HS-27A (cell line): ENCODE measurements at regions not wholly inside any gene's neighbourhood (a gene's known extent, or its start where the extent isn't known, plus 50 kb on each side); places are given as distances from the start of the nearest gene placed in this dataset.
A peak's percentile ranks its signal among the peaks of the same experiment; 100 is the strongest.
"Not testable (repeated sequence)": the region's sequence is repeated elsewhere in the genome, so short reads cannot be mapped to it uniquely, and the experiment has no call there.

Source experiments
- DNase-seq: peaks from one replicate; pipeline ENCODE4 v3.0.0-alpha.2; 2012; ENCODE audit warnings: low read depth, missing footprints

DNA sequence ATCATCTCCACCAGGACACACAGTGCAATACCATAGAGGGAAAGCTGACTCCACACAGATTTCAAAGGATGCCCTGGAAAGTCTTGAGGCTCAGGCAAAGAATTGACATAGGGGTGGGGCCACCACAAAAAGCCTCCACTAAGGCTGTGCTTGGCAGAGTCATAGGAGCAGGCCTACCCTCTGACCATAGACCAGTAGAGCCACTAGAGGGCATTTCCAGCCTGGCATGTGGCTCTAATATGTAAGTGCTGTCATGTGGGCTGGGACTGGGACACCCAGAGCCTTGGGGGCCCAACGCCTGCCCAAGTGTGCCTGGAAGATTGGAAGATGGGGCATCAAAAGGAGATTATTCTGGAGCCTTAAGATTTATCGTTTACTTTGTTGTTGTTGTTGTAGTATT lies 726.0 kb downstream of the DNAH5 start:
- peak; percentile 61 for DNase-seq

DNA sequence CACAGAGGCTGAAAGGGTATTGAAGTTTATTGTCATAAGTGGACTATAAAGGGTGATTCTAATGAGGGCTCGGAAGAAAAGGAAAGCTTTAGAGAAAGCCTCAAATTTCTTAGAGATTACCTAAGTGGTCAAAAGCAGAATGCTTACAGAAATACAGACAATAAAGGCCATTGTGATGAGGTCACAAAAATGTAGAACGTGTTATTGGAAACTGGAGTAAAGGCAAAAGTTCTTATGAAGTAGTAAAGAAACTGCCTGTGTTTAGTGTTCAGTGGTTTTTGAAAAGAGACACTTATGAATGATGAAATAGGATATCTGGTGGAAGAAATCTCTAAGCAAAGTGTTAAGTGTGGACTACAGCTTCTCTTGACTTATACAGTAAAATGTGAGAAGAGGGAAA lies 726.9 kb downstream of the DNAH5 start:
- DNase-seq = no peak

DNA sequence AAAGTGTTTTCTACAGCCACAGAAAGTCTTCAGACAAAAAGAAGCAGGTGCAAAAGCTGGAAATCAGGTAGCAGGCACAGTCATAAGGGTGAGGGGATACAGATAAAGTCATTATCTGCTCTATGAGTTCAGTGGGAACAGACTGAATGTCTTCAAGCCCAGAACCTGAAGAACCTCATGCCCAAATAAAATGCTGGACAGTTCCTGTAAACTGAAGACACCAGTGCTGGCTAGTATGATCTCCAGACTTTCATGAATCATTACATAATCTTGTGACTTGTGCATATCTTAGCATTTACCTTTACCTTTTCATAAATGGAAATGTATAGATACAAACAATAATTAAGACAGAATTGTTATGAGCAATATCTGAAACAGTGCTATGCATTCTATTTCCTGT lies 728.7 kb downstream of the DNAH5 start:
- no peak for DNase-seq

- no peak for DNase-seq
Measured at GRCh38 chr5:13215370-13215769, 729.1 kb downstream of the DNAH5 start.

GRCh38 chr5:13214182-13214581 lies 730.3 kb downstream of the DNAH5 start:
- DNase-seq = no peak

DNA sequence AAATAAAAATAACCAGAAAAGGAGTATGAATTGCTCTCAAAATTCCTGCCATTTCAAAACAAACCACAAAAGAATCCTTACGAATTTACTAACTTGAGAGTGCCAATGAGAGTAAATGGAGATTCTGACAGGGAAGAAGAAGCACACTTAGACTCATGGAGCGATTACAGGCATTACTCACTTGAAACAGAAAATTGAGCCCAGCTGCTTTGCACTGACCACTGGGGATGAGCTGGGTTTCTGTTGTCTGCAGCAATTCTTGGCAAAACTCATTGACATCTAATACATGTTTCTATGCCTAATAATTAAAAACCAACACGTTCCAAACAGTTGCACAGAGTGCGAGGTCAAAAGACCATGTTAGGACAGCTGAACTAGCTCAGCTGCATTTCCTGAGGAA lies 731.6 kb downstream of the DNAH5 start:
- no peak for DNase-seq

DNA sequence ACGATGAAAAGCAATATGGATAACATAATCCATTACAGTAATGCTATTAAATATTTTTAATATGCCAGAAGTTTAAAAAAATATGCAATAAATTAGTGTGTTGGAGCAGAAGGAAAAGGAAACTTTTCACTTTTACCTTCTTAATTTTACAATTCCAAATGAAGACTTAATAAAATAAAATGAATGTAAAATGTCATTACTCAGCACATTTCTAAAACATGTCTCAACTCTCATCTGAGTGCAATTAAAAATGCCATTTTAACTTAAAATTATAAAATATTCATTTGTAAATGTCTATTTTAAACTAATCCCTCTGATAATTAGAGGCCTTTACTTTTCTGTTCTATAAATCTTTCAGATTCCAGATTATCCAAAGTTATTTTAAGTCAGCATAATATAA lies 733.4 kb downstream of the DNAH5 start:
- no peak for DNase-seq

DNA sequence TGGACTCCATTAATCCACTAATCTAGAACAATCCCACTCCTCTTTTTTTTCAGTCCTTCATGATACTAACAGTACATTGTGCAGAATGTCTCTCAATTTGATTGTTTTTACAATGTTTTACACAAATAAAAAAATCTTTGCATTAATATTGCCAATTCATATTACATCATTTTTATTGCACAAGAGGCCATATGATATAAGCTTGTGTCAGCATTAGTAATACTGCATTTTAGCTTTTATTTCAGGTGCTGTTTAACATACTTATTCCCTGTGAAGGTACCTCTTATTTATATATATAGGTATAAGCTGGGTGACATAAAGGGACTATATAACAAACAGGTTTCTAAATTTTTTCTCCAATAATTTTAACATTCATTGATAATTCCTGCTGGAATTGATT lies 737.4 kb downstream of the DNAH5 start:
- no peak for DNase-seq

DNA sequence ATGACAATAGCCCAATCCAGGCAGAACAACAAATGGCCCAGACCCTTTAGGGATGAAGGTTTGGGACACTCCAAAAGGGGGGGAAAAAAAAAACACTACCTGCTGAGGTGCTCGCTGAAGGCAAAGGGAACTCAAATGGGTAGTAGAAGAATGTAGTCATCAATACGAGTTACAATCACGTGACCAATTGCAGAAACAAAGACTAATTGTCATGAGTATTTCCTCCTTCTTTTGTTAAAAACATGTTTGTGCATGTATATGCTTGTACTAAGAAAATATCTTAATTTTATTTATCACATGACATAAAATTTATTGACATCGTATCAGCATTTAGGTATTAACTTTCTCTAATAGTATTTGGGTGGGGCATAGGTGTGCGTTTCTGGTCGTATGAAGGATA lies 743.5 kb downstream of the DNAH5 start:
- DNase-seq = no peak

DNA sequence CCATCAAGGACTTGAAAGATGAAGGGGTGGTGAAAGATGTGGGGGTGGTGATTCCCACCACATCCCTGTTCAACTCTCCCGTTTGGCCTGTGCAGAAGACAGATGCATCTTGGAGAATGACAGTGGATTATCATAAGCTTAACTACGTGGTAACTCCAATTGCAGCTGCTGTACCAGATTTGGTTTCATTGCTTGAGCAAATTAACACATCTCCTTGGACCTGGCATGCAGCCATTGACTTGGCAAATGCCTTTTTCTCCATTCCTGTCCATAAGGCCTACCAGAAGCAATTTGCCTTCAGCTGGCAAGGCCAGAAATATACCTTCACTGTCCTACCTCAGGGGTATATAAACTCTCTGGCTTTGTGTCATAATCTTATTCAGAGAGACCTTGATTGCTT lies 746.3 kb downstream of the DNAH5 start:
- DNase-seq = not testable (repeated sequence)

DNA sequence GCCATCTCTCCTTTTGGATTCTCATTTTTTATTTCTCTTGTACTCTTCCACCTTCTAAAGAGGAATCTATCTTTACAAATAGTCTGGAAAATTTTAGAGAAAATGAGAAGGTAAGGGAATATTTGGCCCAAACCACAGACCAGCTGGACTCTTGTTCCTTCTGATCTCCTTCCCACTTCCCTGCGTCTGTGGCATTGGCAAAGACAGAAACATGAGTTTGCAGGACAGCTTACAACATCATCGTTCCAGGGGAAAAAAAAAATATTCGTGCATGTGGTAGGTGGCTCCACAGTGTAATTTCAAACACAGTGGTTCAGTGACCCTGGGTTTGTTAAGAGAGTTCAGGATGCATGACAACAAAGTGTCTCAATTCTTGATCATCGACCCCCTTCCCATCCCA lies 755.0 kb downstream of the DNAH5 start:
- no peak for DNase-seq

DNA sequence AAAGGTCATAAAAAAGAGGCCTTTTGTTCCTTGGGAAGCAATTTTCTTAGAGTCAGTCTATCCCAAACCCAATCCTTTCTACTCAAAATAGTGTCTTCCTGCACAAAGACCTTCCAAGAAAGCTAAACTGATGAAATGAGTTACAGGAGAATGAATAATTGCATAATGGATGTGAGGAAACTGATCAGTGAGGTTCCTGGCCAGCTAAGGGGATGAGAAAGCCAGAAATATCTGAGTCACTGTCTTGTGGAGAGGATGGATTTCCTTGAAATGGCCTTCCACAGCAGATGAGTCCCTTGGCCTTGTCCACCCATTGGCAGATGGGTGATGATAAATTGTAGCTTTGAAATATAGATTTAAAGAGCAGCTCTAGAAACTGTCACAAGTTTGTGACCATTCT lies 756.1 kb downstream of the DNAH5 start:
- DNase-seq = no peak

GRCh38 chr5:13187186-13187585 lies 757.3 kb downstream of the DNAH5 start:
- no peak for DNase-seq

DNA sequence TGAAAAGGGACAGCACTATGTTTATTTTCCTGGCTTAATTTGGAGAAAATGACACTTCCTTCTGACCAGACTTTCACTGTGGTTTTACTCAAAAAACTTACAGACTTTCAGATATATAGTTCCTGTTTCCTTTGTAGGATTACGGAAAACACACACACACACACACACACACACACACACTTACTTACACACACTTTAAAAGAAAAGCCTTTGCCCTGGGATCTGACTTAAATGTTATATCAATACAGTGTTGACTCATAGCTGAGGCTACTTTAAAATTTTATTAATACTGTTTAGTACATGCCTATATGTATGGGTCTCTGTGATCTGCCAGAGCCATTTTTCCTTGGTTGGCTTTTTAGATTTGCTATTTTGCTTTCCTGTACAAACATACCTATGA lies 758.3 kb downstream of the DNAH5 start:
- no peak for DNase-seq

DNA sequence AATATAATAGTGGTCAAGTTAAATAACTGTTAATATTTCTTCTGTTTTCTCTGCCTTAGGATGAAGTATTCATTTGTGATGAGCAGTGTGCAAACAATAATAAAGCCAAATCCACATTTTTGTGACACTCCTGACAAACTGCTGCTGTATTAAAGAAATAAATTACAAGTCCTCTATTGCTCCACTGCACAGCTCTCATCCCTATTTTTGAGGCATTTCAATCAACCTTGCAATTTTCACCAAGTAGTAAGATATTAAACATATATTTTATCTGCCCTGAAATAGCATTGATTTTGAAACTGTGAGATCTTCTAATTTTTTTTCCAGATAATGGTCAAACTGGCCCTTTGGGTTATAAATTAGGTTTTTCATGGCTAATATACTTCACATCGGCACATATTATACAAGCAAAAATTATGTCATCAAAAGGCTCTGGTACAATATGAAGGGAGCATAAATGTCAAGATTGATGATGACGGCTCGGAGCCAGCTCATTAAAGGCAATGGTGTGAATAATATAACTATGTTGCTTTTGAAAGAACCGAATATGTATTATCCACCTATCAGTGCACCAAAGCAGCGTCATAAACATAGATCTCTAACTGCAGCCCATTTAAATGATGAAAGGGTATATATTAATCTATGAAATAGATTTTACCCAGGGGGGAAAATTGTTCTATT lies 764.9 kb downstream of the DNAH5 start:
- no peak for DNase-seq

- no peak for DNase-seq
Measured at GRCh38 chr5:13143630-13144029, 800.9 kb downstream of the DNAH5 start.

DNA sequence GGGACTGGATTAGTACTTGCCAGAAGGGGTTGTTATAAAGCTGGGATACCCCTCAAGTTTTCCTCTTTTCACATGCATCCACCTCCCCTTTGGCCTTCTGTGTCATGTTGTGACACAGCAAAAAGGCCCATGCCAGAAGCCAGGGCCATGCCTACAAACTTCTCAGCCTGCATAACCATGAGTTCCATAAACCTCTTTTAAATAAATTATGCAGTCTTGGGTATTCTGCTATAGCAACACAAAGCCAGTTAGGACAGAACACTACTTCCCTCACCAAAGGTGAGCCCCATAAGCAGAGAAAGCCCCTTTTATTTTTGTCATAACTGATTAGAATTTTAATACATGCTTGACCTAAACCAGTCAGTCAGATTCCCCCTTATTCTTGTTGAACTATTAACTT lies 801.3 kb downstream of the DNAH5 start:
- DNase-seq = no peak

DNA sequence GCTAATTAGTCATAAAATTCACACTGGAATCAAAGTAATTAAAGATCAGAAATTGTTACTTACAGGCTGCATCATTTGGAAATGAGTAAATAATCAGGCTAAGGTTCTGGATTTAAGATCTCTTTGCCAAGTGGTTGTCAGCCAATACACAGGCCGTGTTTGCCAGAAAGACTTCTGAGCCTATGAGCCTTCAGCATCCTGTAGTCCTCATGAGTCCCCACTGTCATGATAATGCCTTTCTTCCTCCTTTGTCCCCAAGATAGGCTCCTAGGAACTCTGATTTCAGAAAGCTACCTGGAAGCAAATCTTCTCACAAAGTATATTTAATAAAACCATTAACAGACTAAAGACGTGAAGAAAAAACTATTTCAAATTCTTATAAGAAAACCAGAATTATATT lies 810.5 kb downstream of the DNAH5 start:
- DNase-seq = no peak

DNA sequence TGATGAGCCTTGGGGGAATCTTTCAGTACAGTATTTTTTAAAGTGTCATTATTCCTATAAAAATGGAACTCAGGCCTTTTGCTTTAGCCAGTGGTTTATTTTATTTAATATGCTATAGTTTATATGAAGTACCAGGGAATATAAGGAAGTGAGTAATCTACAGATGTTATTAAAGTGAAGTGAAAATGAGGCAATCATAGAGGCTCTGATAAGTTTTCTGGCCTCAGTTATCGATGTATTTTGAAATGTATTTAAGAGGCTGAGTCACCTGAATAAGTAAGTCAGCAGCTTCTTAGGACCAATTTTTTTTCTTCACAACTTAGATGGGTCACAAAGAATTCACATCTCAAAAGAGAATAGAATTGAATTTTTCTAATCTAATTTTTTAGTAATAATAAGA lies 829.0 kb downstream of the DNAH5 start:
- no peak for DNase-seq

DNA sequence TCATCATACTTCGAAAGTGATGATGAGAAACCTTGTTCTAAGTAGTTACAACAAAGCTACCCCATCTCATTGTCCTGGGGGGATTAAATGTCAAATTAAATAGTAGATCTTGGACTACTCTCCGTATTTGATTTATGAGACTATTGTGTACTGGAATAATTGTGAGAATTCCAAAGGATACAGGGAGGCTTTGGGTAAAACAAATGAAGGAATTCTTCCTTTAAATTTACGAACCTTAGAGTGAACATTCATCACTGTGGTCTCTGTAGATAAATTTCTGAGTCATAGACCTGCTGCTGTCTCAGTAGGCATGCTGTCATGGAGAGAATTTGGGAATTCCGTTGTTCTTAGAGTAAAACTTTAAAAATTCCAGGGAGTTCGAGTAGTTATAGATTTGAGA lies 836.2 kb downstream of the DNAH5 start:
- peak; percentile 34 for DNase-seq

GRCh38 chr5:13107537-13107936 lies 837.0 kb downstream of the DNAH5 start:
- DNase-seq = no peak

GRCh38 chr5:13081116-13081515 lies 863.4 kb downstream of the DNAH5 start:
- DNase-seq = no peak

DNA sequence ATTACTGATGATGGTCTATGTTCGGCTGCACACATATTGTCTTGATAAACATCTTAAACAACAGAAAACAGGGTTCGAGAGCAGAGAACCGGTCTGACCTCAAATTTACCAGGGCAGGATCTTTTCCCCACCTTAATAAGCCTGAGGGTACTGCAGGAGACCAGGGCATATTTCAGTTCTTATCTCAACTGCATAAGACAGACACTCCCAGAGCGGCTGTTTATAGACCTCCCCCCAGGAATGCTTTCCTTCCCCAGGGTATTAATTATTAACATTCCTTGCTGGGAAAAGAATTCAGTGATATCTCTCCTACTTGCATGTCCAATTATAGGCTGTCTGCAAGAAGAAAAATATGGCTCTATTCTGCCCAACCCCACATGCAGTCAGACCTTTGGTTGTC lies 871.6 kb downstream of the DNAH5 start:
- not testable (repeated sequence) for DNase-seq

GRCh38 chr5:13063088-13063487 lies 881.4 kb downstream of the DNAH5 start:
- no peak for DNase-seq
